Suprapubic skin (tissue), 4 donors: ENCODE measurements at regions not wholly inside any gene's neighbourhood (a gene's known extent, or its start where the extent isn't known, plus 50 kb on each side); places are given as distances from the start of the nearest gene placed in this dataset.

Source experiments
- DNase-seq, 2 donors: peaks; one replicate each; pipeline ENCODE4 v3.0.0-alpha.2; 2019; ENCODE audit warnings: low spot score in 2 of 2
- H3K27ac ChIP-seq: fragments of 200-600 bp; sonication (generic); one replicate; pipeline ENCODE4 v1.5.1; 2019
- H3K27me3 ChIP-seq: fragments of 200-600 bp; sonication (generic); one replicate; pipeline ENCODE4 v1.5.1; 2019
- H3K36me3 ChIP-seq: fragments of 200-600 bp; sonication (generic); one replicate; pipeline ENCODE4 v1.5.1; 2019
- H3K4me1 ChIP-seq: fragments of 200-600 bp; sonication (generic); one replicate; pipeline ENCODE4 v1.5.1; 2019
- H3K4me3 ChIP-seq: fragments of 200-600 bp; sonication (generic); one replicate; pipeline ENCODE4 v1.5.1; 2019; ENCODE audit warnings: mild to moderate bottlenecking
- H3K9me3 ChIP-seq: fragments of 200-600 bp; sonication (generic); one replicate; pipeline ENCODE4 v1.5.1; 2019
- CTCF ChIP-seq, 2 donors: fragments of 200-600 bp in 1 of 2; fragments of 450-650 bp in 1 of 2; sonication (generic) in 1 of 2; IDR thresholded peaks; one replicate each; pipeline ENCODE4 v1.5.1; 2016 to 2019; ENCODE audit warnings: antibody characterized with exemption in 2 of 2, mild to moderate bottlenecking in 1 of 2, moderate library complexity in 1 of 2
- EP300 ChIP-seq: sonication (generic); formaldehyde crosslinking; IDR thresholded peaks from one replicate; pipeline ENCODE4 v1.6.1; 2017; ENCODE audit warnings: antibody characterized with exemption
- POLR2A ChIP-seq, 2 donors: fragments of 450-650 bp; IDR thresholded peaks; one replicate each; pipeline ENCODE4 v1.6.1; 2017; ENCODE audit warnings: antibody characterized with exemption in 2 of 2, mild to moderate bottlenecking in 2 of 2, moderate library complexity in 2 of 2
- POLR2AphosphoS5 ChIP-seq, 3 donors: sonication (generic); formaldehyde crosslinking; IDR thresholded peaks; one replicate each; pipeline ENCODE4 v1.6.1; 2017; ENCODE audit warnings: antibody characterized with exemption in 3 of 3
- WGBS: methylation state at CpG from one replicate; pipeline ENCODE4 v1.1.5; 2018; 5-methylcytosine and 5-hydroxymethylcytosine counted together

GRCh38 chr13:111610081-111610480 is 289.6 kb downstream of the TEX29 start:
- DNase-seq = no peak
- H3K9me3 ChIP-seq = no peaks in the 10 kb centered on the region
- H3K27ac ChIP-seq = no peak overlapping the region
- TF ChIP-seq POLR2AphosphoS5 (IDR thresholded peaks at IDR 0.05) (no peak), POLR2A (IDR thresholded peaks at IDR 0.05) (no peak), EP300 (no peak), CTCF (IDR thresholded peaks at IDR 0.05) (no peak)
- H3K27me3 ChIP-seq = peaks cover 18% of the 10 kb centered on the region
- H3K4me1 ChIP-seq = no peaks in the 10 kb centered on the region
- no peaks in the 10 kb centered on the region for H3K36me3 ChIP-seq
- H3K4me3 ChIP-seq = no peak overlapping the region
- WGBS = 69% methylated on average over 4 of the region's 4 CpGs

- 67% methylated on average over 6 of the region's 6 CpGs for WGBS
- H3K4me1 ChIP-seq = no peaks in the 10 kb centered on the region
- TF ChIP-seq POLR2AphosphoS5 (IDR thresholded peaks at IDR 0.05) (no peak), CTCF (IDR thresholded peaks at IDR 0.05) (no peak), POLR2A (IDR thresholded peaks at IDR 0.05) (no peak), EP300 (no peak)
- H3K9me3 ChIP-seq = no peaks in the 10 kb centered on the region
- no peak overlapping the region for H3K27ac ChIP-seq
- no peaks in the 10 kb centered on the region for H3K36me3 ChIP-seq
- DNase-seq = no peak
- no peak overlapping the region for H3K4me3 ChIP-seq
- H3K27me3 ChIP-seq = peaks cover 18% of the 10 kb centered on the region
These were observed 290.4 kb downstream of the TEX29 start for GRCh38 chr13:111610879-111611278.

DNA sequence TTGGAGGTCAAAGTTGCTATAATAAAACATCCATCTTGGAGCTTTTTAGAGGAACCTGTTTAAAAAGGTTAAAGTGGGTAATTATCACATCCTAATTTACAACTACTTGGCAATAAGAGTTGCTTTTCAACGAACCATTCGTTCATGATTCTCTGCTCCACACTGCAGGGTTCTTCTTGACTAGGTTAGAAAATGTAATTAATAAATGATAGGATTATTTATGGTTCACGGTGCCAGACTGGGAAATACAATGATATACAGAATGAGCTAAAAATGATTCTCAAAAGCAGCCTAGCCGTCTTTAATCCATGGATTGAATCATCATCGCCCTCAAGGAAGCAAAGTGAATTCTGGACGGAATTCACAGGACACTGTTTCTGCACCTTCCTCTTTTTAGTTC is 291.2 kb downstream of the TEX29 start:
- Histone ChIP-seq H3K4me3 (no peak overlapping the region), H3K4me1 (no peaks in the 10 kb centered on the region), H3K27ac (no peak overlapping the region), H3K9me3 (no peaks in the 10 kb centered on the region), H3K27me3 (peaks cover 18% of the 10 kb centered on the region), H3K36me3 (no peaks in the 10 kb centered on the region)
- no peak for DNase-seq
- 54% methylated on average over 6 of the region's 6 CpGs for WGBS
- TF ChIP-seq CTCF (IDR thresholded peaks at IDR 0.05) (no peak), EP300 (no peak), POLR2AphosphoS5 (IDR thresholded peaks at IDR 0.05) (no peak), POLR2A (IDR thresholded peaks at IDR 0.05) (no peak)

GRCh38 chr13:111612886-111613285 is 292.4 kb downstream of the TEX29 start:
- no peak for TF ChIP-seq CTCF (IDR thresholded peaks at IDR 0.05)
- no peak for TF ChIP-seq POLR2AphosphoS5 (IDR thresholded peaks at IDR 0.05)
- no peak for TF ChIP-seq POLR2A (IDR thresholded peaks at IDR 0.05)
- no peak for TF ChIP-seq EP300
- 91% methylated on average over 10 of the region's 10 CpGs for WGBS
- no peak for DNase-seq
- Histone ChIP-seq H3K27me3 (peaks cover 18% of the 10 kb centered on the region), H3K4me1 (no peaks in the 10 kb centered on the region), H3K9me3 (no peaks in the 10 kb centered on the region), H3K36me3 (no peaks in the 10 kb centered on the region), H3K4me3 (no peak overlapping the region), H3K27ac (no peak overlapping the region)

DNA sequence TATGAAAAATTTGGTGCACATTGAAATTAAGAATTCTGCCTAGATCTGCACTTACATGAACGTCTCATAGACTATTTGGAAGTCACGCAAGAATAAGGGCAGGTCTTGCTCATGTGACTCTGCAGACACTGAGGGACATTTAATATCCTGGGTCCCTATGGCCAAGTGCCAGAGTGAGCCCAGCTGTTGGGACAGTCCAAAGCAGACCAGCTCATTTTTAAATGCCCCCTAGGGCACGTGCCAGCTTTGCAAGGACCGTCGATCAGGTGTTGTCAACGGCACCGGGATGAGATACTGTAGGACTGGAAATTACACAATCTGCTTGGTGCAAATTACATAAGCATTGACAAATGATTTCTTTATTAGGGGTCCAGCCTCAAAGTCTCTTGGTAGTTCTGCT is 293.6 kb downstream of the TEX29 start:
- 83% methylated on average over 7 of the region's 7 CpGs for WGBS
- H3K27me3 ChIP-seq = peaks cover 23% of the 10 kb centered on the region
- H3K4me1 ChIP-seq = no peaks in the 10 kb centered on the region
- no peak for DNase-seq
- H3K36me3 ChIP-seq = no peaks in the 10 kb centered on the region
- H3K27ac ChIP-seq = no peak overlapping the region
- no peak overlapping the region for H3K4me3 ChIP-seq
- no peaks in the 10 kb centered on the region for H3K9me3 ChIP-seq
- TF ChIP-seq CTCF (IDR thresholded peaks at IDR 0.05) (no peak), POLR2AphosphoS5 (IDR thresholded peaks at IDR 0.05) (no peak), EP300 (no peak), POLR2A (IDR thresholded peaks at IDR 0.05) (no peak)
